Liver (tissue), 8 donors: ENCODE measurements at regions not wholly inside any gene's neighbourhood (a gene's known extent, or its start where the extent isn't known, plus 50 kb on each side); places are given as distances from the start of the nearest gene placed in this dataset.

Experiments
- DNase-seq: peaks from one replicate; pipeline ENCODE4 v3.0.0-alpha.2; 2017; ENCODE audit warnings: low spot score
- H3K27ac ChIP-seq, 2 donors: one replicate each; pipeline ENCODE4 v1.7.0; 2013; ENCODE audit warnings: inconsistent platforms in 2 of 2, low read length in 2 of 2, control low read depth in 1 of 2, low read depth in 1 of 2, mild to moderate bottlenecking in 1 of 2
- H3K27me3 ChIP-seq, 4 donors: one replicate each; pipeline versions ENCODE4 v1.6.1 to v1.7.0; 2013; ENCODE audit warnings: low read length in 3 of 4, inconsistent platforms in 1 of 4, mild to moderate bottlenecking in 1 of 4, moderate library complexity in 1 of 4; ENCODE audit not compliant: control insufficient read depth in 4 of 4, insufficient read depth in 4 of 4
- H3K36me3 ChIP-seq, 4 donors: one replicate each; pipeline versions ENCODE4 v1.6.1 to v1.7.0; 2013; ENCODE audit warnings: low read length in 3 of 4, mild to moderate bottlenecking in 3 of 4, low read depth in 1 of 4, moderate library complexity in 1 of 4; ENCODE audit not compliant: control insufficient read depth in 4 of 4, insufficient read depth in 3 of 4
- H3K4me1 ChIP-seq, 4 donors: one replicate each; pipeline versions ENCODE4 v1.6.1 to v1.7.0; 2013; ENCODE audit warnings: low read length in 3 of 4, mild to moderate bottlenecking in 3 of 4, moderate library complexity in 1 of 4; ENCODE audit not compliant: control insufficient read depth in 4 of 4, insufficient read depth in 4 of 4
- H3K4me3 ChIP-seq, 3 donors: one replicate each; pipeline versions ENCODE4 v1.6.1 to v1.7.0; 2013; ENCODE audit warnings: low read length in 3 of 3, control low read depth in 1 of 3, low read depth in 1 of 3, mild to moderate bottlenecking in 1 of 3
- H3K9ac ChIP-seq, 2 donors: one replicate each; pipeline ENCODE4 v1.7.0; 2013; ENCODE audit warnings: low read length in 2 of 2, mild to moderate bottlenecking in 2 of 2, moderate library complexity in 2 of 2, control low read depth in 1 of 2, low read depth in 1 of 2
- H3K9me3 ChIP-seq, 4 donors: one replicate each; pipeline versions ENCODE4 v1.6.1 to v1.7.0; 2013; ENCODE audit warnings: low read length in 3 of 4; ENCODE audit not compliant: control insufficient read depth in 4 of 4
- ATF3 ChIP-seq: IDR thresholded peaks from 2 replicates; pipeline ENCODE4 v1.6.1; 2016; ENCODE audit warnings: antibody characterized with exemption
- CTCF ChIP-seq: fragments of 150-350 bp; IDR thresholded peaks from 2 replicates; pipeline ENCODE4 v1.5.1; 2017; ENCODE audit warnings: improper control_type of control experiment, low read depth, low read length; ENCODE audit not compliant: missing input control
- FOXA1 ChIP-seq: IDR thresholded peaks from 2 replicates; pipeline ENCODE4 v1.6.1; 2016; ENCODE audit warnings: antibody characterized with exemption
- FOXA2 ChIP-seq: IDR thresholded peaks from 2 replicates; pipeline ENCODE4 v1.6.1; 2016; ENCODE audit warnings: antibody characterized with exemption
- GABPA ChIP-seq, 2 donors: IDR thresholded peaks in 1 of 2; conservative IDR thresholded peaks in 1 of 2; 2 replicates each; pipeline ENCODE4 v1.6.1; 2016; ENCODE audit warnings: antibody characterized with exemption in 2 of 2, mild to moderate bottlenecking in 1 of 2, moderate library complexity in 1 of 2
- HNF4A ChIP-seq, 2 donors: conservative IDR thresholded peaks; 2 replicates each; pipeline ENCODE4 v1.6.1; 2016; ENCODE audit warnings: antibody characterized with exemption in 2 of 2, mild to moderate bottlenecking in 2 of 2
- HNF4G ChIP-seq: IDR thresholded peaks from 2 replicates; pipeline ENCODE4 v1.6.1; 2016; ENCODE audit warnings: antibody characterized with exemption
- JUND ChIP-seq, 2 donors: IDR thresholded peaks; 2 replicates each; pipeline ENCODE4 v1.6.1; 2016; ENCODE audit warnings: antibody characterized with exemption in 2 of 2
- MAX ChIP-seq: IDR thresholded peaks from 2 replicates; pipeline ENCODE4 v1.6.1; 2016; ENCODE audit warnings: antibody characterized with exemption
- NR2F2 ChIP-seq: IDR thresholded peaks from 2 replicates; pipeline ENCODE4 v1.6.1; 2016; ENCODE audit warnings: antibody characterized with exemption
- RAD21 ChIP-seq, 2 donors: IDR thresholded peaks; 2 replicates each; pipeline ENCODE4 v1.6.1; 2016; ENCODE audit warnings: antibody characterized with exemption in 2 of 2, mild to moderate bottlenecking in 2 of 2
- REST ChIP-seq: IDR thresholded peaks from 2 replicates; pipeline ENCODE4 v1.6.1; 2016; ENCODE audit warnings: antibody characterized with exemption, mild to moderate bottlenecking
- RXRA ChIP-seq, 2 donors: IDR thresholded peaks; 2 replicates each; pipeline ENCODE4 v1.6.1; 2017 to 2018; ENCODE audit warnings: antibody characterized with exemption in 2 of 2, mild to moderate bottlenecking in 1 of 2
- SP1 ChIP-seq: IDR thresholded peaks from 2 replicates; pipeline ENCODE4 v1.6.1; 2018; ENCODE audit warnings: antibody characterized with exemption, mild to moderate bottlenecking
- TAF1 ChIP-seq: conservative IDR thresholded peaks from 2 replicates; pipeline ENCODE4 v1.6.1; 2016; ENCODE audit warnings: antibody characterized with exemption, mild to moderate bottlenecking
- YY1 ChIP-seq: IDR thresholded peaks from 2 replicates; pipeline ENCODE4 v1.6.1; 2016; ENCODE audit warnings: antibody characterized with exemption, mild to moderate bottlenecking
- WGBS: extraction: QIAGEN DNeasy Blood & Tissue Kit; methylation state at CpG from one replicate; pipeline ENCODE4 v1.1.7; 2013; 5-methylcytosine and 5-hydroxymethylcytosine counted together
- TF ChIP-seq, protein P1 (sequence below): IDR thresholded peaks from 2 replicates; pipeline ENCODE4 v1.6.1; 2016; ENCODE audit warnings: antibody characterized with exemption
- donor health status: healthy.
- donor health status: healthy.
- donor health status: healthy.
- donor health status: healthy.
- donor health status: healthy.

GRCh38 chr13:70884196-70884595 lies 775.9 kb upstream of the KLHL1 start:
- WGBS = 79% methylated on average over 2 of the region's 2 CpGs
- peaks cover 0 to 4% (median 1%) of the 10 kb centered on the region in 4 donors for H3K4me1 ChIP-seq
- H3K9me3 ChIP-seq = no peaks in the 10 kb centered on the region
- no peak for TF ChIP-seq ATF3
- TF ChIP-seq FOXA2 = no peak
- no peak for TF ChIP-seq REST
- TF ChIP-seq JUND (IDR thresholded peaks at IDR 0.05) = no peak
- no peak for TF ChIP-seq RAD21 (IDR thresholded peaks at IDR 0.05)
- no peak for TF ChIP-seq HNF4A (conservative IDR thresholded peaks at IDR 0.05)
- no peak for TF ChIP-seq MAX
- TF ChIP-seq HNF4G = no peak
- no peak for TF ChIP-seq RXRA (IDR thresholded peaks at IDR 0.05)
- no peak for TF ChIP-seq FOXA1
- no peak for DNase-seq
- no peak overlapping the region for H3K27ac ChIP-seq
- no peak overlapping the region for H3K9ac ChIP-seq
- H3K36me3 ChIP-seq = no peaks in the 10 kb centered on the region
- no peak overlapping the region for H3K4me3 ChIP-seq
- H3K27me3 ChIP-seq = no peaks in the 10 kb centered on the region

DNA sequence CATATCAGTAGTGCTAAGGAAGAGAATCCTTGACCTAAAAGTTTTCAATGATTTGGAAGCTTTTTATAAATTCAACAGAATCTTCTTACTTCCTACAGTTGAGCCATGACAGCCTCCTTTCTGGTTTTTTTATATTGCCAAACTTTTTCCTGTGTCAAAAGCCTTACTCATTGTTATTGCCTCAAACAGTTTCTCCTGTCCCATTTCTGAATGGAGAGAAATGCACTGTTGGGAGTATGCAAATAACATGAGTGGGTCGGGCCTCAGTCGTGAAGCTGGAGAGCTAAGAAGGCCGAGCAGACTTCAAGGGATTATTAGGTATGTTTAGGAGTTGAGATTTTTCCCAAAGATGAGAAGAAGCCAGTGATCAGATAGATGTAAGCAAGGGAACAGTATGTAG lies 766.4 kb upstream of the KLHL1 start:
- H3K4me3 ChIP-seq = no peak overlapping the region
- H3K27me3 ChIP-seq = no peaks in the 10 kb centered on the region
- H3K36me3 ChIP-seq = no peaks in the 10 kb centered on the region
- no peak overlapping the region for H3K9ac ChIP-seq
- TF ChIP-seq TAF1 = no peak
- TF ChIP-seq HNF4A (conservative IDR thresholded peaks at IDR 0.05) = no peak
- no peak for TF ChIP-seq HNF4G
- TF ChIP-seq YY1 = no peak
- no peak for TF ChIP-seq GABPA (IDR thresholded peaks at IDR 0.05 in 1 of 2, conservative IDR thresholded peaks at IDR 0.05 in 1 of 2)
- no peak for TF ChIP-seq ATF3
- no peak for TF ChIP-seq RXRA (IDR thresholded peaks at IDR 0.05)
- no peak for TF ChIP-seq SP1
- TF ChIP-seq FOXA2 = no peak
- no peak for TF ChIP-seq JUND (IDR thresholded peaks at IDR 0.05)
- TF ChIP-seq MAX = no peak
- TF ChIP-seq, protein P1, sequence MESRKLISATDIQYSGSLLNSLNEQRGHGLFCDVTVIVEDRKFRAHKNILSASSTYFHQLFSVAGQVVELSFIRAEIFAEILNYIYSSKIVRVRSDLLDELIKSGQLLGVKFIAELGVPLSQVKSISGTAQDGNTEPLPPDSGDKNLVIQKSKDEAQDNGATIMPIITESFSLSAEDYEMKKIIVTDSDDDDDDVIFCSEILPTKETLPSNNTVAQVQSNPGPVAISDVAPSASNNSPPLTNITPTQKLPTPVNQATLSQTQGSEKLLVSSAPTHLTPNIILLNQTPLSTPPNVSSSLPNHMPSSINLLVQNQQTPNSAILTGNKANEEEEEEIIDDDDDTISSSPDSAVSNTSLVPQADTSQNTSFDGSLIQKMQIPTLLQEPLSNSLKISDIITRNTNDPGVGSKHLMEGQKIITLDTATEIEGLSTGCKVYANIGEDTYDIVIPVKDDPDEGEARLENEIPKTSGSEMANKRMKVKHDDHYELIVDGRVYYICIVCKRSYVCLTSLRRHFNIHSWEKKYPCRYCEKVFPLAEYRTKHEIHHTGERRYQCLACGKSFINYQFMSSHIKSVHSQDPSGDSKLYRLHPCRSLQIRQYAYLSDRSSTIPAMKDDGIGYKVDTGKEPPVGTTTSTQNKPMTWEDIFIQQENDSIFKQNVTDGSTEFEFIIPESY = no peak
- TF ChIP-seq REST = no peak
- TF ChIP-seq CTCF = no peak
- TF ChIP-seq FOXA1 = no peak
- no peak for TF ChIP-seq NR2F2
- no peak overlapping the region for H3K27ac ChIP-seq
- no peaks in the 10 kb centered on the region for H3K4me1 ChIP-seq
- WGBS = 71% methylated on average over 3 of the region's 3 CpGs
- H3K9me3 ChIP-seq = no peaks in the 10 kb centered on the region
- DNase-seq = no peak
